HG02938 (cell line): ENCODE measurements at regions not wholly inside any gene's neighbourhood (a gene's known extent, or its start where the extent isn't known, plus 50 kb on each side); places are given as distances from the start of the nearest gene placed in this dataset.
"Not testable (repeated sequence)": the region's sequence is repeated elsewhere in the genome, so short reads cannot be mapped to it uniquely, and the experiment has no call there.

Experiments used
- ATAC-seq: cut with Tn5 transposase; IDR thresholded peaks from one replicate; pipeline ENCODE4 v1.9.1; 2021; ENCODE audit warnings: mild to moderate bottlenecking, moderate library complexity; ENCODE audit not compliant: unreplicated experiment

- ATAC-seq = no peak
These were observed 172.4 kb downstream of the LACC1 start for GRCh38 chr13:44051918-44052675.

GRCh38 chr13:44052780-44053184 lies 173.1 kb downstream of the LACC1 start:
- ATAC-seq = no peak

- ATAC-seq = no peak
These were observed 173.5 kb downstream of the LACC1 start for GRCh38 chr13:44053208-44053607.

GRCh38 chr13:44054525-44054924 lies 174.8 kb downstream of the LACC1 start:
- ATAC-seq = no peak

- not testable (repeated sequence) for ATAC-seq
These were observed 176.0 kb downstream of the LACC1 start for GRCh38 chr13:44055681-44056080.

GRCh38 chr13:44058067-44058466 lies 178.4 kb downstream of the LACC1 start:
- no peak for ATAC-seq

GRCh38 chr13:44058624-44059215 lies 179.0 kb downstream of the LACC1 start:
- ATAC-seq = no peak

- no peak for ATAC-seq
These were observed 182.2 kb downstream of the LACC1 start for GRCh38 chr13:44061876-44062275.

GRCh38 chr13:44063467-44063866 lies 183.8 kb downstream of the LACC1 start:
- ATAC-seq = no peak

- ATAC-seq = no peak
These were observed 184.2 kb downstream of the LACC1 start for GRCh38 chr13:44063881-44064280.

GRCh38 chr13:44064357-44064756 lies 184.7 kb downstream of the LACC1 start:
- ATAC-seq = no peak

GRCh38 chr13:44068169-44068568 lies 188.5 kb downstream of the LACC1 start:
- ATAC-seq = no peak

- ATAC-seq = no peak
These were observed 189.0 kb downstream of the LACC1 start for GRCh38 chr13:44068737-44069136.

- no peak for ATAC-seq
These were observed 192.8 kb downstream of the LACC1 start for GRCh38 chr13:44072536-44072935.

- no peak for ATAC-seq
These were observed 194.9 kb downstream of the LACC1 start for GRCh38 chr13:44074611-44075010.

GRCh38 chr13:44075113-44075512 lies 195.4 kb downstream of the LACC1 start:
- no peak for ATAC-seq

- no peak for ATAC-seq
These were observed 199.2 kb downstream of the LACC1 start for GRCh38 chr13:44078806-44079376.

GRCh38 chr13:44079413-44080205 lies 199.9 kb downstream of the LACC1 start:
- ATAC-seq = no peak

- ATAC-seq = no peak
These were observed 204.4 kb downstream of the LACC1 start for GRCh38 chr13:44084146-44084545.

GRCh38 chr13:44086389-44086788 lies 206.7 kb downstream of the LACC1 start:
- no peak for ATAC-seq

GRCh38 chr13:44088411-44088810 lies 208.7 kb downstream of the LACC1 start:
- no peak for ATAC-seq
